DOHH2 (cell line): ENCODE measurements at regions not wholly inside any gene's neighbourhood (a gene's known extent, or its start where the extent isn't known, plus 50 kb on each side); places are given as distances from the start of the nearest gene placed in this dataset.

Experiments
- H3F3A ChIP-seq: fragments of 200-600 bp; sonication (generic), shearing (Covaris generic); 2 replicates; pipeline ENCODE4 v1.6.0; 2016; ENCODE audit warnings: antibody characterized with exemption, mild to moderate bottlenecking; ENCODE audit not compliant: control insufficient read depth, insufficient read depth
- H3K27ac ChIP-seq: fragments of 200-600 bp; sonication (generic); 2 replicates; pipeline ENCODE4 v1.5.1; 2014; ENCODE audit warnings: low read depth, mild to moderate bottlenecking, low read length, moderate library complexity
- H3K27me3 ChIP-seq: fragments of 200-600 bp; sonication (generic); 2 replicates; pipeline ENCODE4 v1.6.1; 2014; ENCODE audit warnings: mild to moderate bottlenecking, low read length, mixed read lengths; ENCODE audit not compliant: control insufficient read depth
- H3K36me3 ChIP-seq: fragments of 200-600 bp; sonication (generic); 2 replicates; pipeline ENCODE4 v1.6.1; 2014; ENCODE audit warnings: mild to moderate bottlenecking, low read length, moderate library complexity, mixed read lengths; ENCODE audit not compliant: control insufficient read depth
- H3K4me1 ChIP-seq: fragments of 200-600 bp; sonication (generic); 2 replicates; pipeline ENCODE4 v1.6.1; 2014; ENCODE audit warnings: mild to moderate bottlenecking, low read length, mixed read lengths; ENCODE audit not compliant: control insufficient read depth
- H3K4me2 ChIP-seq: fragments of 200-600 bp; sonication (generic); 2 replicates; pipeline ENCODE4 v1.6.0; 2014; ENCODE audit warnings: mild to moderate bottlenecking, low read length, moderate library complexity
- H3K4me3 ChIP-seq: fragments of 200-600 bp; sonication (generic); 2 replicates; pipeline ENCODE4 v1.5.1; 2014; ENCODE audit warnings: mild to moderate bottlenecking, low read length, mixed read lengths
- H3K79me2 ChIP-seq: fragments of 200-600 bp; sonication (generic); 2 replicates; pipeline ENCODE4 v1.6.1; 2014; ENCODE audit warnings: mild to moderate bottlenecking, low read length, mixed read lengths; ENCODE audit not compliant: control insufficient read depth
- H3K9me2 ChIP-seq: fragments of 200-600 bp; sonication (generic); replicated peaks from 2 replicates; pipeline ENCODE4 v1.6.1; 2014; ENCODE audit warnings: mild to moderate bottlenecking, low read length, mixed read lengths; ENCODE audit not compliant: control insufficient read depth
- H3K9me3 ChIP-seq: fragments of 200-600 bp; sonication (generic); 2 replicates; pipeline ENCODE4 v1.6.1; 2014; ENCODE audit warnings: antibody characterized with exemption, low read length, mixed read lengths; ENCODE audit not compliant: control insufficient read depth, insufficient read depth
- H4K20me1 ChIP-seq: fragments of 200-600 bp; sonication (generic); 2 replicates; pipeline ENCODE4 v1.6.0; 2014; ENCODE audit warnings: low read depth, mild to moderate bottlenecking, antibody characterized with exemption, low read length, moderate library complexity; ENCODE audit not compliant: control insufficient read depth, insufficient read depth
- CTCF ChIP-seq: fragments of 200-600 bp; sonication (generic); IDR thresholded peaks from one replicate; pipeline ENCODE4 v1.5.1; 2014; ENCODE audit warnings: antibody characterized with exemption, mild to moderate bottlenecking, low read depth, low read length; ENCODE audit not compliant: poor library complexity, severe bottlenecking
- EZH2phosphoT487 ChIP-seq: fragments of 200-600 bp; sonication (generic); IDR thresholded peaks from 2 replicates; pipeline ENCODE4 v1.6.1; 2017; ENCODE audit warnings: borderline replicate concordance, mild to moderate bottlenecking, antibody characterized with exemption, low read length, moderate library complexity, mixed read lengths

GRCh38 chr7:133191787-133192186 lies 61.1 kb upstream of the EXOC4 start:
- no peaks in the 10 kb centered on the region for H3K27me3 ChIP-seq
- no peaks in the 10 kb centered on the region for H3F3A ChIP-seq
- H4K20me1 ChIP-seq, result no peaks in the 10 kb centered on the region
- H3K4me1 ChIP-seq, result no peaks in the 10 kb centered on the region
- no peak overlapping the region for H3K27ac ChIP-seq
- H3K4me2 ChIP-seq, result no peak overlapping the region
- no peak overlapping the region for H3K4me3 ChIP-seq
- peaks cover 17% of the 10 kb centered on the region for H3K9me3 ChIP-seq
- TF ChIP-seq EZH2phosphoT487 (no peak), CTCF (no peak)
- no peaks in the 10 kb centered on the region for H3K79me2 ChIP-seq
- H3K36me3 ChIP-seq, result no peaks in the 10 kb centered on the region
- H3K9me2 ChIP-seq, result no peaks in the 10 kb centered on the region

- H3K9me2 ChIP-seq, result no peaks in the 10 kb centered on the region
- H3K4me1 ChIP-seq, result no peaks in the 10 kb centered on the region
- no peaks in the 10 kb centered on the region for H4K20me1 ChIP-seq
- H3K27ac ChIP-seq, result no peak overlapping the region
- H3K27me3 ChIP-seq, result peaks cover 3% of the 10 kb centered on the region; the same call in 1 of the 2 replicates
- no peak overlapping the region for H3K4me3 ChIP-seq
- peaks cover 17% of the 10 kb centered on the region for H3K9me3 ChIP-seq
- H3F3A ChIP-seq, result no peaks in the 10 kb centered on the region
- no peaks in the 10 kb centered on the region for H3K36me3 ChIP-seq
- TF ChIP-seq EZH2phosphoT487 (no peak), CTCF (no peak)
- no peaks in the 10 kb centered on the region for H3K79me2 ChIP-seq
- no peak overlapping the region for H3K4me2 ChIP-seq
These were observed 57.0 kb upstream of the EXOC4 start for GRCh38 chr7:133195868-133196267.

GRCh38 chr7:133196856-133197612 lies 55.8 kb upstream of the EXOC4 start:
- Histone ChIP-seq H3K27me3 (peaks cover 3% of the 10 kb centered on the region; the same call in 1 of the 2 replicates), H4K20me1 (no peaks in the 10 kb centered on the region), H3F3A (no peaks in the 10 kb centered on the region), H3K4me1 (no peaks in the 10 kb centered on the region), H3K4me2 (no peak overlapping the region), H3K36me3 (no peaks in the 10 kb centered on the region), H3K4me3 (no peak overlapping the region), H3K27ac (no peak overlapping the region), H3K79me2 (no peaks in the 10 kb centered on the region), H3K9me2 (no peaks in the 10 kb centered on the region), H3K9me3 (peaks cover 17% of the 10 kb centered on the region)
- no peak for TF ChIP-seq EZH2phosphoT487
- no peak for TF ChIP-seq CTCF
